DMS 273 treated with DMSO at 0.1 percent for 48 hours (cell line): ENCODE measurements at regions not wholly inside any gene's neighbourhood (a gene's known extent, or its start where the extent isn't known, plus 50 kb on each side); places are given as distances from the start of the nearest gene placed in this dataset.
"Not testable (repeated sequence)": the region's sequence is repeated elsewhere in the genome, so short reads cannot be mapped to it uniquely, and the experiment has no call there.

Experiments used
- DNase-seq: peaks from one replicate; lab custom pipeline; 2025; lab: John Stamatoyannopoulos, UW

DNA sequence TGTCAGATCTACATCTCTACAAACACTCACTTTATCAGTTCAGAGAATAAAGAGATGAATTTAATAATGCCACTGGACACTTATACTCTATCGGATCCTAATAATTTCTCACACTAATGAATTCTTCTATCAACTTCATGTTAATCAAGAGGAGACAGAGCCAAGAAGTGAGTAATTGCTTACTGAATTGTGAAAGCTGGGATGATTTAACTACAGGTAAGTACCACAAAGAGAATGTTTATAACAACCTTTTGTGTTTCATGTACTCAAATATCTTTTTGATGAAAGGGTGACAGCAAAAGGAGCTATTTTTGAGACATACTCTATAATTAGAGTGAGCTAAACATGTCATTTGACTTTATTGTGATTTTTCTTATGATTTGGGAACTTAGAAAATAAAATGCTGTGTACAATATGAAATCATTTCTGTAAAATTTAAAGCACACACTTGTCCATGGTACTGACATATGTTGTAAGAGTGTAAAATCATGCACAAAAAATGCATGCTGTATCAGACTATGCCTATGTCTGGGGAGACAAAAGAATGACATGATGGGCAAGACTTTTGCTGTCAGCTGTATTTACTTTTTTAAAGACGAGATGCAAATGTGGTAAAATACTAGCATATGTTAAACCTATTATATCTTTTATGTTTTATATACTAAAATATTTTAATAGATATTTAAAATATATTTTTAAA is 361.2 kb downstream of the CCER1 start:
- no peak for DNase-seq

DNA sequence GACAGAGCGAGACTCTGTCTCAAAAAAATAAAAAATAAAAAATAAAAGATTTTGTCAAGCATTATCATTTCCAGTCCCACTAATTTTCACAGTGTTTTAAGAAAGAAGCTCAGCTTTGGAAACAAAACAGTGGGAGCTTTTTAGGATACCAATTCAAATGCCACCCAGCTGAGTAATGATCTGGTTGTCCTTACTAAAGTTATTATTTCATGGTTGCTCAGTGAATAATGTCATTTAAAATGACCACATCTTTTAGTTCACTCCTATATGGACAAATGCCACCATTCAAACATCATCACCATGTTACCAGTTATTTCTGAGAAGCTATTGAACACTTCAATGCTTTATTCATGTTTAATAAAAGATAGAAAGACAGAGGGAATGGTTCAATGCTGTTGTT is 365.0 kb downstream of the CCER1 start:
- DNase-seq = no peak

DNA sequence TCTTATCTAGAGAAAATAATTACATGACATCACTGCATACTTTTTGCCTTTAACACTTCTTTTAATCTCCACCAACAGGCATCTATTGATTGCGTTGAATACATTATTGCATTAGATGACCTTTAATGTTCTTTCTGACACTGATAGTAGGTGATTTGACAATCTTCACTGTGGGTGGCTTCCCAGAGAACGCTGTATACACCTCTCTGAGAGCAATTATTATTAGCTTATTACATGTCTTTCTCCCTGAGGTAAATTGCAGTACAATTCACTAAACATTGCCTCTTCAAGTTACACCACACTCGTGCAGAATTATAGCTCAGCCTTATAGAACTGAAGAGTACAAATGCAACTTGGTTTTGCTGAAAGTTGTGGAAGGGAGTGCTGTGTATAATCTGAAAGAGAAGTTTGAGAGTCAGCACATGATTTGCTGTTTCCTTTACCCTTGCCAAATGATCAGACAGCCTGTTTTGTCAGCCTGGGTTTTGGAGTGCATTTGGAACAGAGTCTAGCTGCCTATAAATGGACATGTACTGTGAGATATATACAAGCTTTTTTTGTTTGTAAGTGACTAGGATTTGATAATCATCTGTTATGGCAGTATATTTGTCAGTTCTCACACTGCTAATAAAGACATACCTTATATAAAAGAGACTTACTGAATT is 369.2 kb downstream of the CCER1 start:
- DNase-seq = no peak

DNA sequence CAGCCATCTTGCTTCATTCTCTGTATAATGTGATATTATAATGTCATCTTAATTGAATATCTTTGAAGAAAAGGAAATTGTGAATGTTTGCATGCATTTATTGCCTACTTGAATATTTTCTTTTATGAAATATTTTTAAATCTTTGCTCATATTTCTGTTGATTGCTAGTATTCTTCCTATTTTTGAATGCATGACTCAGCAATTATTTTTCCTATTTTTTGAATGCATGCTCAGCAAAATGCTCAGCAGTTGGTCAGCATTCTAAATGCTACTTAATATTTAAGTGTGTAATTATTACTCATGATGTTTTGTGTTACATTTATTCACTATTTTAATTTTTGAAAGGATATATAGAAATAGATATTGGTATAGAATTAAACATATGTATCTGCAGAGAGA is 378.3 kb downstream of the CCER1 start:
- DNase-seq = no peak

DNA sequence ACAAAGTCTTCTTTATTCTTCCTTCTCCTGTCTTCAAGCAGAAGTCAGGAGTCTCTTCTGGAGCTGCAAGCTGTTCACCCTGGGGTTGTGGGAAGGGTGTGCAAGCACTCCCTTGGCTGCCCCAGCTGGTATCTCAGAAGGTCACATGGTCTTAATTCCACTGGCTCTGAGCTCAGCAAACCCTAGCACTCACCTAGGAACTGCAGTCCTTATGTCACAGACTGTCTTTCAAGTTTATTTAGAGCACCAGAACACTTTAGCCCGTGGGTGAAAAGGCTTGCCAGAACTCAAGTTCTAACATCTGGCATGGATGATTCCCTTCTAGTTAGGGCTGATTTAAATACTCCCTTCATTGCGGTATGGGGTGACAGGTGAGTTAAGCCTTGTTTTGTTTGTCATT is 379.0 kb downstream of the CCER1 start:
- DNase-seq = no peak

DNA sequence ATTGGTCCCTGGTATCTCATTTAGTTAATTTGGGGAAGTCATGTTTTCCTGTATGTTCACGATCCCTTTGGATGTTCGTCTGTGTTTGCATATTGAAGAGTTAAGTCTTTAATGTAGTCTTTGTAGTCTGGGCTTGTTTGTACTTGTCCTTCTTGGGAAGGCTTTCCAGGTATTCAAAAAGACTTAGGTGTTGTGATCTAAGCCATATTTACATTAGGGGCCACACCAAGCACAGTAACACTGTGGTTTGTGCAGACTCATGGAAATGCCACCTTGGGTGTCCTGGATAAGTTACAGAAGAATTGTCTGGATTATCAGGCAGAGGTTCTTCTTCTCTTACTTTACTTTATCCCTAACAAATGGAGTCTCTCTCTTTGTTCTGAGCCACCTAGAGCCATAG is 380.3 kb downstream of the CCER1 start:
- DNase-seq = no peak

DNA sequence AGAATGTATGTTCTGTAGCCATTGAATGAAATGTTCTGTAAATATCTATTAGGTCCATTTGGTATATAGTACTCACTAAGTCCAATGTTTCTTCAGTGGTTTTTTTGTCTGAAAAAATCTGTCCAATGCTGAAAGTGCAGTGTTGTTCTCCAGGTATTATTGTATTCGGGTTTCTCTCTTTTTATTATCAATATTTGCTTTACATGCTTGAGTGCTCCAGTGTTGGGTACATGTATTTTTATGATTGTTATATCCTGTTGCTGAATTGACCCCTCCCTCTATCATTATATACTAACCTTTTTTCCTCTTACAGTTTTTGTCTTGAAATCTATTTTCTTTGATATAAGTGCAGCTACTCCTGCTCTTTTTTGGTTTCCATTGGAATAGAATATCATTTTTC is 382.2 kb downstream of the CCER1 start:
- no peak for DNase-seq

DNA sequence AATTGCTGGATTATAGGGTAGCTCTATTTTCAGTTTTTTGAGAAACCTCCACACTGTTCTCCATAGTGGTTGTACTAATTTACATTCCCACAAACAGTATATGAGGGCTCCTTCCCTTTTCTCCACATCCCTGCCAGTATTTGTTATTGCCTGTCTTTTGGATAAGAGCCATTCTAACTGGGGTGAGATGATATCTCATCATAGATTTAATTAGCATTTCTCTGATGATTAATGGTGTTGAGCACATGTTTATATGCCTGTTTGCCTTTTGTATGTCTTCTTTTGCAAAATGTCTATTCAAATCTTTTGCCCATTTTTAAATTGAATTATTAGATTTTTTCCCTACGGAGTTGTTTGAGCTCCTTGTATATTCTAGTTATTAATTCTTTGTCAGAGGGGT is 385.3 kb downstream of the CCER1 start:
- no peak for DNase-seq

DNA sequence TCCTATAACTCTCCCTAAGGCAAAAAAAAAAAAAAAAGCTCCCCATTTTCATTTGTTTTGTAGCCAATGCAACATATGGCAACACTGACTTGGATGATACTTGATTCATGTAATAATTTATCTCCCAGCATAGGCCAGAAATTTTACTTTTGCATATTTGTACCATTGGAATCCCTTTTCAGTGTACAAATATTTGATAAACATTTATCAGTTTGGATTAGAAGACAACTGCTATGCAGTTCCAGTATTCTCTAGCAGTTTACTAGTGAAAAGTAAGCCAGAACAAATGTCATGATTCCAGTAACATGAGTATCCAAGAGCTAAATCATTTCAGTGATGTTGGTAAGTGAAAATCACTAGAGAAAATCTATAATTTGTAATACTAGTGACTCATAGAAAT is 392.3 kb downstream of the CCER1 start:
- no peak for DNase-seq

DNA sequence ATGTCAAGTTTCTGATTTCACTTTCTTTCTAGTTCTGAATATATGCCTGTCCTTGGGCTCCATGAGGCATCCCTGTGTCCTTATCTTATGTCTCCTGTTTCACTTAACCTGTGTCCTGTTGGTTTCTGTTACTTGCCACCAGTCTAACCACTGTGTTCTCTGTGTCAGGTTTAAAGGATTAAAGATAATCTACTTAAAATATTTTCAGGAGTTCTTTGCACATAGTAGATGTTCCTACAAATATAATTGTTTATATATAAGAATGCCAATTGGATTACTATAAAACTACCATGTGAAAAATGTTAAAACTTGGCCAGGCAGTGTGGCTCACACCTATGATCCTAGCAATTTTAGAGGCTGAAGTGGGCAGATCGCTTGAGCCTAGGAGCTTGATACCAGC is 406.4 kb downstream of the CCER1 start:
- DNase-seq = no peak

DNA sequence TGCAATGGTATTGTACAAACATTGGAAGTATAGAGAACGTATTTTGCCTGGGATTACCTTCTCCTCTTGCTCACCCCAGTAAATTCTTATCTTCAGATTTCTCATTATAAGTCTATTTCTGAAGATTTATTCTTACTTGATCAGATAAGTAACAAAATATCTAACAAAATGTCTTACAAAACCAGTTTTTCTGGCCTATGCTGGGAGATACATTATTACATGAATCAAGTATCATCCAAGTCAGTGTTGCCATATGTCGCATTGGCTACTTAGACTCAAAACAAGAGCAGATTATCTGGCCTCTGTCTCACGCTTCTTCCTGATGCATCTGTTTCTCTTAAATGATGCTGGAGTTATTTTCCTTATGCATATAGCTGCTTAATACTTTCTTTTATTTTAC is 408.5 kb downstream of the CCER1 start:
- no peak for DNase-seq

DNA sequence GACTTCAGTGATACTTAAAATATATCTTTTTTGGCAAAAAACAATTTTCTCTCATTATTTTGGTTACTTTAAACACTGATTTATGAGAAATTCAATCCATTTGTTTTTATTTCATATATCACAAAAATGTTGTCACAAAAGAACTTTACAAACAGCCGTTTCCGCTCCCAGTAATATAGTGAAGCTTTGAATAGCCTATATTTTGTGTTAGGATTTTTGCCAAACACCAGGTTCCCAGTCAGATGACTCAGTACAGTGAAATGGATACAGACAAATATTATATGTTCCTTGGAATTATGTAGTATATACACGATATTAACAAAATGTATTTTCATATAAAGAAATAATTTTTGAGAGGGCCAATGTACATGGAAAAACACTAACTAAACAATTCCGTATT is 411.1 kb downstream of the CCER1 start:
- DNase-seq = no peak

DNA sequence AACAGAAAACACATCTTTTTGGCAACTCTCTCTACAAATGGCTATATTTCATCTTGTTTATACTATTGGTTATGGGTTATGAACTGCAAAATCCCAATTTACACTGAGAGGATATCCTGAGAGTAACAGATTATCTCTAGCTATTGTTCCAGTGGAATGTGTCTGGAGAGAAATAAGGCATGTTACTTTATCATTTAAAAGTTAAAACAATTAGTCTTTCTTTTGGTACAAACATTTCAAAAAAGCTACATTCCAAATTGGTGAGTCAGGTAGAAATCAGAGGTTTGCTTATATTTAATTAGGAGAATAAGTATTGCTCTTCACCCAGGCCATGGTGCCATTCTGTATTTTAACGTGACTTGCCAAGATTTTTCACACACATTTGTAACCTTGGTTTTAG is 411.6 kb downstream of the CCER1 start:
- no peak for DNase-seq

DNA sequence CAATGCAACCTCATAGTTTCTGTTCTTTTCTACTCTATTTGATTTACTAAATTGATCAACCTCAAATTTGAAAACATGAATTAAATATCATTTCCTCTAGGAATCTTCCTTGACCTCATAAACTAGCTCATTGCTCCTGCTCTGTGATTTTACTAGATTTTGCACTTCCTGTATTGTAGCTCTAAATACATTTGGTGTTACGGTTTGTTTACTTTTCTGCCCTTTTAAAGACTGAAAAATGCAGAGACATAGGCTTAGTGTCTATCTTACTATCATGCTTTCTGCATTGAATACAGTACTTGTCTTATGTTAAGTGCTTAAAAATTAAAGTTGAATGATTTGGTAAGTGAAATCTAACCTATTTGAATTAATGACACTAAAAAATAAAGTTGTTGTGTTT is 412.1 kb downstream of the CCER1 start:
- DNase-seq = not testable (repeated sequence)

DNA sequence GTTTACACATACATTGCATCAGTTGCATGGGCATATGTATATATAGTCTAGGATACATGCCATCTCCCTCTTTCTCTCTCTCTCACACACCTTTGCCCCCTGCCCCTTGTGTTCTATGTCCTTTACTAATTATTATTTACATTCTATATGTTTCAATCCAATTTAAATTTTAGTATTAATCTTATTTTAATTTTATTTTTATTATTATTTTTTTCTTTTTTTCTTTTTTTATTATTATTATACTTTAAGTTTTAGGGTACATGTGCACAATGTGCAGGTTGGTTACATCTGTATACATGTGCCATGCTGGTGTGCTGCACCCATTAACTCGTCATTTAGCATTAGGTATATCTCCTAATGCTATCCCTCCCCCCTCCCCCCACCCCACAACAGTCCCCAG is 421.1 kb downstream of the CCER1 start:
- not testable (repeated sequence) for DNase-seq

DNA sequence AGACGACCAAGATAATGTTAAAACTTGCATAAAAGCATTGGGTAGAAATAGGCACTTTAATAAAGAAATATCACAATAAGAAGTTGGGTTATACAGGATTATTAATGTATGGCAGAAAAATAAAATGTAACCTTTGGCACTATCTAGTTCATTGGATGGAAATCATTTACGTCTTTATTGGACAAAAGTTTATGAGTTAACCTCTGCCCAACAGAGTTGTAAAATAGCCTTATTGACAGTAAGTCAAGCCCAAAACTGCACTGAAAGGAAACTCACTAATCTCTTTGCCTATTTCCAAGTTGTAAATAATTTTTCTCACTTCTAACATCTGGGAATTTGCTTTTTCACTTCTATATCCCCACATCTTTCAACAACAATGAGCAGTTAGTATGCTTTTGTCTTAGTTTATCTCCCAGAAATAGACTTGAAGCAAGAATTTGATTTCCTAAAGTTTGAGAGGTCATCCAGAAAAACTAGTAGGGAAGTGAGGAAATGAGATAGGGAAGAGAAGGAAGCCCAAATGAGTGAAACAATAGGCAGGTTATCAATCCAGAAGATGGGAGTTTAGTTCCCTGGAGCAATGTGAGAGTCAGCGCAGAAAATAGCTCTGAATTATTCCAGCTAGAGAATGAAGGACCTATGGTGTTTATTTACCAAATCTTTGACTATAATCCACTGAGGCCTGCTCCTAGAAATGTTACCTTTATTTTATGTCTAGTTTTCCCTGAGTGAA is 434.8 kb downstream of the CCER1 start:
- no peak for DNase-seq

DNA sequence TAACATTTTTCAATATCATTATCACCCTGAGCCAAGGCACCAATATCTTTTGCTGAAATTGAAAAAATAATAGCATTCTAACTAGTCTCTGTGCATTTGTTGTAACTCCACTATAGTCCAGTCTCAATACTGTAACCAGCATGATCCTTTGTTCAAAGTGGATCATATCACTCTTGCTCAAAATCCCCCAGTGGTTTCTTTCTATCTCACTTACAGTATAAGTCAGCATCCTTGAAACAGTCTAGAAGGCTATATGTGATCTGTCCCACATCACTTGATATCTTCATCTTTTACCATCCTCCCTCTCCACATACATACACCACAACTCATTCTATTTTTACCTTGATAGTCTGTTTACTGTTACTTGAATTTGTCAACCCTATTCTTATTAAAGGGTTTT is 435.7 kb downstream of the CCER1 start:
- DNase-seq = no peak

DNA sequence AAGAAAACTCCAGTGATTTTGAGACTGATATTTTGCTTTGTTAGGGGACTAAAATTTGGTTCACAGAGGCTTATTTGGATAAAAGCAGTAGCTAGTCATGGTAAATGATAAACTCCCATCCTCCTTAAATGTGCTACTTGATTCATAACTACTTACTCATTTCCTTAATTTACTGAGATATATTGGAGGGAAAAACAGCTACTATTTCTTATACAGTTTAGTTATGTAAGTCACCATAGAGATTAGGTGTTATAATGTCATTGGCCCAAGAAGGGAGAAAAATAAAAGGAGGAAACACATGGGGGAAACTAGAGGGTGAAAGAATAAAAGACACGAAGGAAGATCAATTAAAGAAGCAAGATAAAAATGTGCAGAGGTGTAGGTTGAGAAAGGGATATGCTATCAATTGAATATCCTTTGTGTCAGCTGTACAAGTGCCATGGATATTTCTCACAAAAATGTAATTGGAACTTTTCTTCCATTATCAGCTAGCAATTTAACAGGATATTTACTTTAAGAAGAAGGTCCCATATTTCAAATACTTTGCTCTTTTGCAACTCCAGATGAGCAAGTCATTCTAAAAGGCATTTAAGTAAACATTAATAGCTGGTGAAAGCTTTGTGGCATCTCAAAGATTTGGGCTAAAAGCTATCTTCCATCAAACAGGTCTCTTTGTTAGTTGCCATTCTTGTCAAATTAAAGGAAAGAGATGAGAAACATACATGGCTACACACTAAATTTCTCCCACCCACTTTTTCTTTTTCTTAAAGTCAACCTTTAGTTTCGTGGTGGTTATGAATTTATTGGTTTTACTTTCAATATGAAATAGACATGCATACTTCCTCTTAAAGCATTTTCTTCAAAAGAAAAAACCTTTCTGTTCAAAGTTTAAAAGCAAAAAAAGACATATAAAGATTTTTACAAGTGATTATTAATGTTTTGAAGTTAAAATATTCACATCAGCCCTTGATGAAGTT is 439.5 kb downstream of the CCER1 start:
- DNase-seq = no peak

DNA sequence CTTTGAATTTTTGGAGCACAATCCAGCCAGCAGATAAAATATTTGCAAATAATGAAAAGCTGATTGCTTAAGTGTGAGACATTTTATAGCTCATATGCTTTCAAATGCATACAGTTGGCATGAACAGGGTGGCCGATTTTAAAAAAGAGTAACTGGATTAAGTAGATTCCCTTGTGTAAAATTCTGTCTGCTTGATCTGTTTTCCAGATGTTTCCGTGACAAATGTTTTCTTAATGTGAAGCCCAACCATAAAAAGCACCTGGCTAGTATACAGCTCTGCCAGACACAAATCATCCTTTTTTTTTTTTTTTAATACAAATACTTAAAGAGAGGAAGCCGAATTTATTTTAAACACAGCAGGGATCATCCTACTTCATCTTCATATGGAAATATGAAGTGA is 440.7 kb downstream of the CCER1 start:
- DNase-seq = no peak

DNA sequence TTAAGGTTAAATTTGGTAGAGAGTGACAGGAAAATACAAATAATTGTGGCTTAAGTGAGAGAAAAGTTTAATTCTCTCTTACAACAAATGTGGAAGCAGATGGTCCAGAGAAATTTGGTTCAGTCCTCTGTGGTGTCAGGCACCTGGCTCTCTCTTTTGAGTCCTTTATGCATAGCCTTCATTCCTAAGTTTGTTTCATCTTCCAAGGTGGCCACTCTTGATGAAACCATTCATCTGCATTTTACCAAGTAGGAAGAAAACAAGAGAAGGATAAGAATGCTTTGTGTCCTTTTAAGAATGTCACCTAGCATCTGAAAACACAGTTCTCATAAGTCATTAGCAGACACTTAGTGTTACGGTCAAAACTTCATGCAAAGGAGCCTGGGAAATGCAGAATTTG is 442.5 kb downstream of the CCER1 start:
- DNase-seq = no peak

DNA sequence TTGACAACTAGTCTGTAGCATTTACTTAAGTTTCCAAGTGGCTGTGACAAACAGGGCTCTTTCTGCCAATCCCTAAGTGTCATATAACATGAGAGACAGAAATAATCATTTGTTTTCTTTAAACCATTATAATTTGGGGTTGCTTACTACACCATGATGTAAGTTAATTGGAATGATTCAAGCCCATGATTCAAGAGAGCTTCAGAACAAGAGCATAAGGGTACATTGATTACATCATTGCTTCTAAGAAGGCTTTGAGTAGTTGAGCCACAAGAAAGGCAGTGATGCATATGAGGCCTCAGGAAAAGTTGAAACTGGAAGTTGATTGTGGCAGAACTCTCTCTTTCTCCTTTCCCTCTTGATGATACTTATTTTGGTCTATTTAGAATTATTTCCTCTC is 444.0 kb downstream of the CCER1 start:
- no peak for DNase-seq

DNA sequence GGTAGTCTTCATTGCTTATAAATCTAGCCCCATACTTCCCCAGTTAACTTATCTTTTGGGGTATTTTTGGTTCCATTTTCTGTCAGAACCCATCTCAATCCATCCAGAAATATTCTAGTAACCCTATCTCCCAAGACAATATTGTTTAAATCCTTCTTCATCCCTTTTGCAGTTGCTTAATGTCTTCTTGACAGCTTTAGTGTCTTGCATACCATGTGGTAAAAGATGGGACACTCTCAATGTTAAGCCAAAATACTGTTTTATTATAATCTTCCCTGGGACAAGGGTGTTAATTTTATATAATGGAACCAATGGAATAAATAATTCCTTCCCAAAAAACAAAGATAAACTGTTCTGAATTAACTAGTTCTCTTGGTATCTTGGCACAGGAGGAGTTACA is 450.2 kb downstream of the CCER1 start:
- no peak for DNase-seq
